LNCaP clone FGC (cell line): ENCODE measurements at regions not wholly inside any gene's neighbourhood (a gene's known extent, or its start where the extent isn't known, plus 50 kb on each side); places are given as distances from the start of the nearest gene placed in this dataset.

Experiments
- DNase-seq: peaks from one replicate; pipeline ENCODE4 v3.0.0-alpha.2; 2011; ENCODE audit warnings: low read depth
- H3K4me3 ChIP-seq: 2 replicates; pipeline ENCODE4 v1.5.1; 2011; ENCODE audit warnings: mild to moderate bottlenecking, low read depth, low read length, control low read depth
- CTCF ChIP-seq: IDR thresholded peaks from 2 replicates; pipeline ENCODE4 v1.5.1; 2012; ENCODE audit warnings: mild to moderate bottlenecking; ENCODE audit not compliant: control insufficient read depth, insufficient read depth; ENCODE audit errors: extremely low read depth

GRCh38 chr18:27619090-27619772 lies 434.1 kb upstream of the CHST9 start:
- no peak overlapping the region for H3K4me3 ChIP-seq
- no peak for TF ChIP-seq CTCF
- DNase-seq, result no peak

GRCh38 chr18:27616324-27616723 lies 431.2 kb upstream of the CHST9 start:
- no peak for TF ChIP-seq CTCF
- H3K4me3 ChIP-seq, result no peak overlapping the region
- no peak for DNase-seq

- DNase-seq, result no peak
- no peak overlapping the region for H3K4me3 ChIP-seq
- TF ChIP-seq CTCF, result no peak
Measured at GRCh38 chr18:27614951-27615844, 430.1 kb upstream of the CHST9 start.

DNA sequence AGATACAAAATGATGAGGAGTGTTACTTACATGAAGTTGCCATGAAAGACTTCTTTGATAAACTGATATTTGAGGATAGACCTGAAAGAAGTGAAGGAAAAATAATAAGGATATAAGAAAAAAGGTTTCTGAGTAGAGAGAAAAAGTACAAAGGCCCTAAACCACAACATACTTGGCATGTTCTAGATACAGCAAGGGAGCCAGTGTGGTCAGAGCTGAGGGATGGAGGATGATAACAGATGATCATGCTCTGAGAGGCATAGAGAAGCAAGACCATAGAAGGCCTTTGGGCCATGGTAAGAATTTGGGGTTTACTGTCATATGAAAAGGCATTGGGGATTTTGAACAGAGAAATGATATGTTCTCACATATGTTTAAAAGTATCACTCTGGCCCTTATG lies 424.1 kb upstream of the CHST9 start:
- no peak for DNase-seq
- no peak for TF ChIP-seq CTCF
- no peak overlapping the region for H3K4me3 ChIP-seq

DNA sequence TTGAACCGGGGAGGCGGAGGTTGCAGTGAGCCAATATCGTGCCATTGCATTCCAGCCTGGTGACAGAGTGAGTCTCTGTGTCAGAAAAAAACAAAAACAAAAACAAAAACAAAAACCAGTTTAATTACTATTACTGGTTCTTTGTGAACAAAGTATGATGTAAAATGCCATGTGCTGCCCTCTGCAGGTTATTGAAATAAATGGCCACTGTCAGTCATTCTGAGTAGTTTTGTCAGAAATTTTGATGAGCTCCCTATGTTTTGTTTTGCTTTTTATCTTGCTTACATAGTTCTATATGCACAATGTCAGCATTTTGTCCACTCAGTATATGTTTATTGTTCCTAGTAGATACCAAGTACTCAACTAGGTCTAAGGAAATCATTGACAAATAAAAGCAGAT lies 423.6 kb upstream of the CHST9 start:
- no peak overlapping the region for H3K4me3 ChIP-seq
- TF ChIP-seq CTCF, result peak; percentile 48
- no peak for DNase-seq

DNA sequence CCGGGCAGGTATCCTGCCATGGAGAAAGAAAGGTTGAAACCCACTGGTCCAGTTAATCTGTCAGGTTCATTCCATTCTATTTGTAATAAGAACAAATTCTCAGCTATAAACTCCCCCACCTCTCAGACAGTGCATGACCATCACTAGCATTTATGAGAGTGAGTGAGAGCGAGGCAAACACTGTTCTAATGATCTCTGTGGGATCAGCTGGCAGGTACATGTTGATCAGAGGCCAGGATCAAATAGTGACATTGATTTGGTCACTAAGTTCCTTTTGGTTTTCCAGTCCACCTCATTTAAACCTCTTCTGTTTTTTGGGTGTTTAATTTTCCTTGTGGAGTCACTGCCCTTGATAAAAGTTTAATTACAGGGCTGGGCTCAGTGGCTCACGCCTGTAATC lies 423.1 kb upstream of the CHST9 start:
- H3K4me3 ChIP-seq, result no peak overlapping the region
- no peak for DNase-seq
- TF ChIP-seq CTCF, result no peak

DNA sequence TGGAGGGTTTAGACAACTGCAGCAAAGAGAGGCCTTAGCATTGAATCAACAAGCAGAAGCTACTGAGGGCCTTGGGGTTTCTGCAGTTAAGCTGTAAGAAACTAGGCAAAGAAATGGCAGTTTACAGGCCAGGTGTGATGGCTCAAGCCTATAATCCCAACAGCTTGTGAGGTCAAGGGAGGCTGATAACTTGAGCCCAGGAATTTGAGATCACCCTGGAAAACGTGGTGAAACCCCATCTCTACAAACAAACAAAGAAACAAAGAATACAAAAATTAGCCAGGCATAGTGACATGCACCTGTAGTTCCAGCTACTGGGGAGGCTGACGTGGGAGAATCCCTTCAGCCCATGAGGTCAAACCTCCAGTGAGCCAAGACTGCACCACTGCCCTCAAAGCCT lies 421.6 kb upstream of the CHST9 start:
- no peak overlapping the region for H3K4me3 ChIP-seq
- no peak for DNase-seq
- TF ChIP-seq CTCF, result no peak
